ENCODE measurements at regions not wholly inside any gene's neighbourhood (a gene's known extent, or its start where the extent isn't known, plus 50 kb on each side); places are given as distances from the start of the nearest gene placed in this dataset.

- H3K4me3 ChIP-seq (ENCODE audit: low read length), result no peak overlapping the region
- no peak overlapping the region for H3K9ac ChIP-seq (ENCODE audit: low read length)
- no peaks in the 10 kb centered on the region for H3K4me1 ChIP-seq (ENCODE audit: control insufficient read depth, insufficient read depth, low read length)
Observed at GRCh38 chr4:181637186-181638105, 605.8 kb upstream of the TENM3 start.

GRCh38 chr4:181643466-181643865 lies 599.7 kb upstream of the TENM3 start:
- H3K27ac ChIP-seq (ENCODE audit: low read depth, low read length), result no peak overlapping the region
- no peak overlapping the region for H3K4me3 ChIP-seq (ENCODE audit: low read length)
- no peaks in the 10 kb centered on the region for H3K4me1 ChIP-seq (ENCODE audit: control insufficient read depth, insufficient read depth, low read length)
- no peak overlapping the region for H3K9ac ChIP-seq (ENCODE audit: low read length)
- H3K27me3 ChIP-seq (ENCODE audit: control insufficient read depth, insufficient read depth, low read length), result no peaks in the 10 kb centered on the region
- H3K36me3 ChIP-seq (ENCODE audit: control insufficient read depth, insufficient read depth, low read length), result no peaks in the 10 kb centered on the region

More at GRCh38 chr4:181637186-181638105, 605.8 kb upstream of the TENM3 start:
- Histone ChIP-seq H3K27me3 (ENCODE audit: control insufficient read depth, insufficient read depth, low read length) (no peaks in the 10 kb centered on the region), H3K36me3 (ENCODE audit: control insufficient read depth, insufficient read depth, low read length) (no peaks in the 10 kb centered on the region), H3K27ac (ENCODE audit: low read depth, low read length) (no peak overlapping the region)

GRCh38 chr4:181645489-181645888 lies 597.7 kb upstream of the TENM3 start:
- no peak overlapping the region for H3K4me3 ChIP-seq (ENCODE audit: low read length)
- H3K4me1 ChIP-seq (ENCODE audit: control insufficient read depth, insufficient read depth, low read length), result no peaks in the 10 kb centered on the region
- H3K9ac ChIP-seq (ENCODE audit: low read length), result no peak overlapping the region
- no peak overlapping the region for H3K27ac ChIP-seq (ENCODE audit: low read depth, low read length)
- H3K36me3 ChIP-seq (ENCODE audit: control insufficient read depth, insufficient read depth, low read length), result no peaks in the 10 kb centered on the region
- no peaks in the 10 kb centered on the region for H3K27me3 ChIP-seq (ENCODE audit: control insufficient read depth, insufficient read depth, low read length)

GRCh38 chr4:181646864-181647263 lies 596.3 kb upstream of the TENM3 start:
- H3K27me3 ChIP-seq (ENCODE audit: control insufficient read depth, insufficient read depth, low read length), result no peaks in the 10 kb centered on the region
- H3K9ac ChIP-seq (ENCODE audit: low read length), result no peak overlapping the region
- no peak overlapping the region for H3K27ac ChIP-seq (ENCODE audit: low read depth, low read length)
- H3K36me3 ChIP-seq (ENCODE audit: control insufficient read depth, insufficient read depth, low read length), result no peaks in the 10 kb centered on the region
- no peak overlapping the region for H3K4me3 ChIP-seq (ENCODE audit: low read length)
- H3K4me1 ChIP-seq (ENCODE audit: control insufficient read depth, insufficient read depth, low read length), result no peaks in the 10 kb centered on the region

- H3K4me1 ChIP-seq (ENCODE audit: control insufficient read depth, insufficient read depth, low read length), result no peaks in the 10 kb centered on the region
- H3K9ac ChIP-seq (ENCODE audit: low read length), result no peak overlapping the region
- no peaks in the 10 kb centered on the region for H3K27me3 ChIP-seq (ENCODE audit: control insufficient read depth, insufficient read depth, low read length)
- H3K36me3 ChIP-seq (ENCODE audit: control insufficient read depth, insufficient read depth, low read length), result no peaks in the 10 kb centered on the region
- H3K4me3 ChIP-seq (ENCODE audit: low read length), result no peak overlapping the region
- H3K27ac ChIP-seq (ENCODE audit: low read depth, low read length), result no peak overlapping the region
Observed at GRCh38 chr4:181647396-181648147, 595.6 kb upstream of the TENM3 start.

GRCh38 chr4:181650033-181650825 lies 593.0 kb upstream of the TENM3 start:
- no peak overlapping the region for H3K27ac ChIP-seq (ENCODE audit: low read depth, low read length)
- H3K9ac ChIP-seq (ENCODE audit: low read length), result no peak overlapping the region
- H3K36me3 ChIP-seq (ENCODE audit: control insufficient read depth, insufficient read depth, low read length), result no peaks in the 10 kb centered on the region
- no peak overlapping the region for H3K4me3 ChIP-seq (ENCODE audit: low read length)
- no peaks in the 10 kb centered on the region for H3K27me3 ChIP-seq (ENCODE audit: control insufficient read depth, insufficient read depth, low read length)
- H3K4me1 ChIP-seq (ENCODE audit: control insufficient read depth, insufficient read depth, low read length), result no peaks in the 10 kb centered on the region

- Histone ChIP-seq H3K36me3 (ENCODE audit: control insufficient read depth, insufficient read depth, low read length) (no peaks in the 10 kb centered on the region), H3K27me3 (ENCODE audit: control insufficient read depth, insufficient read depth, low read length) (no peaks in the 10 kb centered on the region)
Observed at GRCh38 chr4:181656748-181657147, 586.5 kb upstream of the TENM3 start.

GRCh38 chr4:181659202-181659601 lies 584.0 kb upstream of the TENM3 start:
- Histone ChIP-seq H3K27ac (ENCODE audit: low read depth, low read length) (no peak overlapping the region), H3K4me1 (ENCODE audit: control insufficient read depth, insufficient read depth, low read length) (no peaks in the 10 kb centered on the region), H3K9ac (ENCODE audit: low read length) (no peak overlapping the region), H3K4me3 (ENCODE audit: low read length) (no peak overlapping the region), H3K27me3 (ENCODE audit: control insufficient read depth, insufficient read depth, low read length) (no peaks in the 10 kb centered on the region), H3K36me3 (ENCODE audit: control insufficient read depth, insufficient read depth, low read length) (no peaks in the 10 kb centered on the region)

More at GRCh38 chr4:181656748-181657147, 586.5 kb upstream of the TENM3 start:
- no peak overlapping the region for H3K9ac ChIP-seq (ENCODE audit: low read length)
- no peak overlapping the region for H3K27ac ChIP-seq (ENCODE audit: low read depth, low read length)
- no peaks in the 10 kb centered on the region for H3K4me1 ChIP-seq (ENCODE audit: control insufficient read depth, insufficient read depth, low read length)
- H3K4me3 ChIP-seq (ENCODE audit: low read length), result no peak overlapping the region

- Histone ChIP-seq H3K4me3 (ENCODE audit: low read length) (no peak overlapping the region), H3K36me3 (ENCODE audit: control insufficient read depth, insufficient read depth, low read length) (no peaks in the 10 kb centered on the region), H3K27me3 (ENCODE audit: control insufficient read depth, insufficient read depth, low read length) (no peaks in the 10 kb centered on the region), H3K27ac (ENCODE audit: low read depth, low read length) (no peak overlapping the region), H3K9ac (ENCODE audit: low read length) (no peak overlapping the region), H3K4me1 (ENCODE audit: control insufficient read depth, insufficient read depth, low read length) (no peaks in the 10 kb centered on the region)
Observed at GRCh38 chr4:181659876-181660275, 583.3 kb upstream of the TENM3 start.

GRCh38 chr4:181661090-181661489 lies 582.1 kb upstream of the TENM3 start:
- Histone ChIP-seq H3K9ac (ENCODE audit: low read length) (no peak overlapping the region), H3K27ac (ENCODE audit: low read depth, low read length) (no peak overlapping the region), H3K27me3 (ENCODE audit: control insufficient read depth, insufficient read depth, low read length) (no peaks in the 10 kb centered on the region), H3K4me1 (ENCODE audit: control insufficient read depth, insufficient read depth, low read length) (no peaks in the 10 kb centered on the region), H3K36me3 (ENCODE audit: control insufficient read depth, insufficient read depth, low read length) (no peaks in the 10 kb centered on the region), H3K4me3 (ENCODE audit: low read length) (no peak overlapping the region)

- Histone ChIP-seq H3K4me3 (ENCODE audit: low read length) (no peak overlapping the region), H3K4me1 (ENCODE audit: control insufficient read depth, insufficient read depth, low read length) (no peaks in the 10 kb centered on the region), H3K9ac (ENCODE audit: low read length) (no peak overlapping the region), H3K27ac (ENCODE audit: low read depth, low read length) (no peak overlapping the region), H3K36me3 (ENCODE audit: control insufficient read depth, insufficient read depth, low read length) (no peaks in the 10 kb centered on the region), H3K27me3 (ENCODE audit: control insufficient read depth, insufficient read depth, low read length) (no peaks in the 10 kb centered on the region)
Observed at GRCh38 chr4:181661923-181662322, 581.3 kb upstream of the TENM3 start.

- H3K9ac ChIP-seq (ENCODE audit: low read length), result no peak overlapping the region
- H3K4me3 ChIP-seq (ENCODE audit: low read length), result no peak overlapping the region
- no peaks in the 10 kb centered on the region for H3K4me1 ChIP-seq (ENCODE audit: control insufficient read depth, insufficient read depth, low read length)
- no peaks in the 10 kb centered on the region for H3K36me3 ChIP-seq (ENCODE audit: control insufficient read depth, insufficient read depth, low read length)
- H3K27me3 ChIP-seq (ENCODE audit: control insufficient read depth, insufficient read depth, low read length), result no peaks in the 10 kb centered on the region
- H3K27ac ChIP-seq (ENCODE audit: low read depth, low read length), result no peak overlapping the region
Observed at GRCh38 chr4:181662383-181662782, 580.8 kb upstream of the TENM3 start.
